ENCODE measurements at regions not wholly inside any gene's neighbourhood (a gene's known extent, or its start where the extent isn't known, plus 50 kb on each side); places are given as distances from the start of the nearest gene placed in this dataset.

DNA sequence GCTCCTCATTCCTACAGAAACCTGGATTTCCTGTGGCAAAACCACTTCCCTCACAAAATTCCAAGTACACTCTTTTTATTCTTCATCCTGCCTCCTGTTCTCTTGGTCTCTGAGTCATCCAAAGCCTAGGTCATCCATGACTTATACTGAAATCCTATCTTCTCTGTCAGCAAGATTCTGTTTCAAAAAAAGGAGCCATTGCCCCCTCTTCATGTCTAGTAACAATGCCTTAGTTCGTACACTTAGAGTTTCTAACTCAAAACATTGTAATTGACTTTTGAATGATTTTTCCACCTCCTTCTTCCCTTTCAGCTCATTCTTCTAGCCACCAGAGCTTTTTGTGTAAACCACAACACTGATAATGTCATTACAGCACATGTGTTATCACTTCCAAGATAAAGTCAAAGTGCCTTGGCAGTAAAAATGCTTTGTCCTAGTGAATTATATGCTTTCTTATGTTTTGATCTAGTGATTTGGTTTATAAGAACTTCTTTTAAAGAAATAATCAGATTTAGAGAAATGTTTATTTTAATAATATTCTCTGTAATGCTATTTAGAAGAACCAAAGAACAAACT, 256.5 kb upstream of the NECTIN3 start:
- Histone ChIP-seq H3K27me3 (no peaks in the 10 kb centered on the region), H3K36me3 (no peaks in the 10 kb centered on the region), H3K9me3 (no peaks in the 10 kb centered on the region), H3K27ac (no peak overlapping the region), H3K4me1 (no peaks in the 10 kb centered on the region), H3K4me3 (no peak overlapping the region)
- no peak for TF ChIP-seq CTCF (IDR thresholded peaks at IDR 0.05)
- intact Hi-C loops (cut with DNase I) = no loop called here
- no peak for DNase-seq (ENCODE audit: low spot score in 2 of 2)

DNA sequence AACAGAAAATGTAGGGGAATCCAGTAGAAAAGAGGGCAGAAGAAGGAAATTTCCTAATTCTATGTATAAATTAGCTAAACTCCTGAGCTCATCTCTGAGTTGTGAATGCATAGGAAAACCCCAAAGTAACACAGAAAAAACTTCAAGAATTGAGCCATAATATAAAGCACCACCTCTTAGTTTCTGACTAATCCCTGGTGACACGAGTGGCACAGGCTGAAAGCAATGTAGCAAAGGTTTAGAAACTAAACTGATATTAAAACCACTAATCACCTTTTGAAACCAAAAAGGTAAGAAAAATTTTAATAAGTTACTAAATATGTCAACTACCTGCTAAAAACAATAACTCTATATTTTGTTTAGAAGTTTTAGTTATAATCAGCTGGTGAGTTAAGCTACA, 255.6 kb upstream of the NECTIN3 start:
- intact Hi-C loops (cut with DNase I) = no loop called here
- Histone ChIP-seq H3K27me3 (no peaks in the 10 kb centered on the region), H3K4me3 (no peak overlapping the region), H3K9me3 (no peaks in the 10 kb centered on the region), H3K27ac (no peak overlapping the region), H3K4me1 (no peaks in the 10 kb centered on the region), H3K36me3 (no peaks in the 10 kb centered on the region)
- TF ChIP-seq CTCF (IDR thresholded peaks at IDR 0.05) = no peak
- DNase-seq (ENCODE audit: low spot score in 2 of 2) = no peak

DNA sequence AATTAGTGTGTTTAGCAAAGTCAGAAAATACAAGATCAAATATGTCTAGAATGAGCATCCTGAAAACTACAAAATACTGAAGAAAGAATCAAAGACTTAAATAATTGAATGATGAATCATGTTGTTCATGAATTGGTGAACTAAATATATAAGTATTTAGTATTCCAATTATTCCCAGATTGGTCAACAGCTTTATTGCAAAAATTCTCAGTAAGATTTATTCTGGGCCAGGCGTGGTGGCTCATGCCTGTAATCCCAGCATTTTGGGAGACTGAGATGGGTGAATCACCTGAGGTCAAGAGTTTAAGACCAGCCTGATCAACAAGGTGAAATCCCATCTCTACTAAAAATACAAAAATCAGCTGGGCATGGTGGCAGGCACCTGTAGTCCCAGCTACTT, 250.0 kb upstream of the NECTIN3 start:
- intact Hi-C loops (cut with DNase I) = no loop called here
- no peak for DNase-seq (ENCODE audit: low spot score in 2 of 2)
- H3K36me3 ChIP-seq = no peaks in the 10 kb centered on the region
- H3K27me3 ChIP-seq = no peaks in the 10 kb centered on the region
- TF ChIP-seq CTCF (IDR thresholded peaks at IDR 0.05) = no peak
- H3K9me3 ChIP-seq = no peaks in the 10 kb centered on the region
- no peak overlapping the region for H3K27ac ChIP-seq
- no peak overlapping the region for H3K4me3 ChIP-seq
- H3K4me1 ChIP-seq = no peaks in the 10 kb centered on the region

DNA sequence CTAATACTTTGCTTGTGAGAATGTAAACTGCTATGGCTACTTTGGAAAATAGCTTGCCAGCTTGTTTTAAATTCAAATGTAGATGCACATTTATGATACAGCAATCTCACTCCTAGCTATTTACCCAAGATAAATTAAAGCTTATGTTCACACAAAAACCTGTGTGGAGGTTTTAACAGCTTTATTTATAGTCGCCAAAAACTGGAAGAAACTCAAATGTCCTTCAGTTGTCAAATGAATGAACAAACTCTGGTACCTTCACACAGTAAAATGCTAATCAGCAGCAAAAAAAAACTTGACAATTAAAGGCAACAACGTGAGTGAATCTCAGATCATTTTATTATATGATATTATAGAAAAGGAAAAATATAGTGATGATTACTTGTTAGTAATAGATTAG, 248.6 kb upstream of the NECTIN3 start:
- intact Hi-C loops (cut with DNase I) = no loop called here
- Histone ChIP-seq H3K36me3 (no peaks in the 10 kb centered on the region), H3K27me3 (no peaks in the 10 kb centered on the region), H3K9me3 (no peaks in the 10 kb centered on the region), H3K4me1 (no peaks in the 10 kb centered on the region), H3K4me3 (no peak overlapping the region), H3K27ac (no peak overlapping the region)
- no peak for DNase-seq (ENCODE audit: low spot score in 2 of 2)
- no peak for TF ChIP-seq CTCF (IDR thresholded peaks at IDR 0.05)

GRCh38 chr3:110846971-110847370, 224.6 kb upstream of the NECTIN3 start:
- H3K9me3 ChIP-seq = no peaks in the 10 kb centered on the region
- H3K4me1 ChIP-seq = no peaks in the 10 kb centered on the region
- no peak overlapping the region for H3K27ac ChIP-seq
- intact Hi-C loops (cut with DNase I) = no loop called here
- no peak for TF ChIP-seq CTCF (IDR thresholded peaks at IDR 0.05)
- H3K36me3 ChIP-seq = no peaks in the 10 kb centered on the region
- DNase-seq (ENCODE audit: low spot score in 2 of 2) = no peak
- H3K27me3 ChIP-seq = no peaks in the 10 kb centered on the region
- H3K4me3 ChIP-seq = no peak overlapping the region

DNA sequence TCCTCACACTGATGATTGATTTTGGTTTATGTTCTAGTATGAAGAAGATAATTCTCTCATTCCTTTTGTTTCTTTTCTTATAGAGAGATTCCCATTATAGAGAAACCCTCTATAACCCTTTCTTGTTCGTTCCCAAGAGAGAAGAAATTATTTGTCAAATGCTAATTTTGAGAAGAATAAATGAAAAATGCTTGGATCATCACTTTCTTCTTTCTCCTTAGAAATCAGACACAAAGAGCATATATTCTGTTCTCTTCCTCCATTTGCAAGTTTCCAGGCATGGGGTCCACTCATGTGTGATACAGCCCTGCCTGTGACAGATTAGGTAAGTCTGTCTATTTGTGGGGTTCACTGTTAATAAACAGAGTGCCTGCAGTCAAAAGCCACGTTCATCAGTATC, 222.6 kb upstream of the NECTIN3 start:
- H3K27me3 ChIP-seq = no peaks in the 10 kb centered on the region

More for the DNA sequence above, 222.6 kb upstream of the NECTIN3 start:
- Histone ChIP-seq H3K27ac (no peak overlapping the region), H3K4me1 (no peaks in the 10 kb centered on the region), H3K9me3 (no peaks in the 10 kb centered on the region), H3K36me3 (no peaks in the 10 kb centered on the region), H3K4me3 (no peak overlapping the region)
- TF ChIP-seq CTCF (IDR thresholded peaks at IDR 0.05) = no peak
- intact Hi-C loops (cut with DNase I) = no loop called here
- no peak for DNase-seq (ENCODE audit: low spot score in 2 of 2)
